NCI-H524 (cell line): ENCODE measurements at regions not wholly inside any gene's neighbourhood (a gene's known extent, or its start where the extent isn't known, plus 50 kb on each side); places are given as distances from the start of the nearest gene placed in this dataset.
"Not testable (repeated sequence)": the region's sequence is repeated elsewhere in the genome, so short reads cannot be mapped to it uniquely, and the experiment has no call there.

Experiments
- DNase-seq, 2 experiments: peaks; one replicate each; lab custom pipeline; 2025; lab: John Stamatoyannopoulos, UW

DNA sequence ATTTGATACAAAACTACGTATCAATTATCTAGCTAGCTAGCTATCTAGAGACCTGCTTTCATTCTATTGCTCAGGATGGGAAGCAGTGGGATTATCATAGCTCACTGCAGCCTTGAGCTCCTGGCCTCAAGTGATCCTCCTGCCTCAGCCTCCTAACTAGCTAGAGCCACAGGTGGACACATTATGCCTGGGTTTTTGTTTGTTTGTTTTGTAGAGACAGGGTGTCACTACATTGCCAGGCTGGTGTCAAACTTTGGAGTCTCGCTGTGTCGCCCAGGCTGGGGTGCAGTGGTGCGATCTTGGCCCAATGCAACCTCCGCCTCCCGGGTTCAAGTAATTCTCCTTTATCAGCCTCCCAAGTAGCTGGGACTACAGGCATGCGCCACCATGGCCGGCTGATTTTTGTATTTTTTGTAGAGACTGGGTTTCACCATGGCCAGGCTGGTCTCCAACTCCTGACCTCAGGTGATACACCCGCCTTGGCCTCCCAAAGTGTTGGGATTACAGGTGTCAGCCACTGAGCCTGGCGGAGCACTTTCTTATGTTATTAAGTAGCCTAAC is 122.5 kb upstream of the FBXO28 start:
- not testable (repeated sequence) for DNase-seq

DNA sequence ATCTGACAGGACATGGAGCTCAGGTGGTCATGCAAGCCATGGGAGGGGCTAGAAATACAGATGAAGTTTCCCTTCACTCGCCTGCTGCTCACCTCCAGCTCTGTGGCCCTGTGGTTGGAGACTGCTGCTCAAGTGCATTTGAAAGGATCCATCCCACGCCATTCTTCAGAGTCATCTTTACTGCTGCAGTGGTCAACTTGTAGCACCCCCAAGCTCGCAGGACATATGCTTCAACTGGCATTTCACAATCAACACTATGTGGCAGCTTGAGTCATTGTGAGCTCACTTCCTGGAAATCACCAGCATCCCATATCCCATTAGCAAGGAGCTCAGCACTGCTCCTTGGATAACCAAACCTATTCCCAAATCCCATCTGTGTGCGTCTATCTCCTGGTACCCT is 116.2 kb upstream of the TP53BP2 start:
- not testable (repeated sequence) for DNase-seq

DNA sequence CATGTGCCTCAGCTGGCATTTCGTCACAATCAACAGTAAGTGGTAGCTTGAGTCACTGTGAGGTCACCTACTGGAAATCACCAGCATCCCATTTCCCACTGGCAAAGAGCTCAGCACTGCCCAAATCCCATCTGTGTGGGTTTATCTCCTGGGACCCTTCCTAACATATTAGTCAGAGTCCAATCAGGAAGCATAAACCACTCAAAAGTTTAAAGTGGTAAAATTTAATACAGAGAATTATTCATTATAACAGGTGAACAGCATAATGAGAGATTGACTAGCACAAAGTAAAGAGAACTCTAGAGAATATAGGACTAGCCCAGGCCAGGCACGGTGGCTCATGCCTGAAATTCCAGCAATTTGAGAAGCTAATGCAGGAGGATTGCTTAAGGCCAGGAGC is 107.1 kb upstream of the TP53BP2 start:
- not testable (repeated sequence) for DNase-seq

DNA sequence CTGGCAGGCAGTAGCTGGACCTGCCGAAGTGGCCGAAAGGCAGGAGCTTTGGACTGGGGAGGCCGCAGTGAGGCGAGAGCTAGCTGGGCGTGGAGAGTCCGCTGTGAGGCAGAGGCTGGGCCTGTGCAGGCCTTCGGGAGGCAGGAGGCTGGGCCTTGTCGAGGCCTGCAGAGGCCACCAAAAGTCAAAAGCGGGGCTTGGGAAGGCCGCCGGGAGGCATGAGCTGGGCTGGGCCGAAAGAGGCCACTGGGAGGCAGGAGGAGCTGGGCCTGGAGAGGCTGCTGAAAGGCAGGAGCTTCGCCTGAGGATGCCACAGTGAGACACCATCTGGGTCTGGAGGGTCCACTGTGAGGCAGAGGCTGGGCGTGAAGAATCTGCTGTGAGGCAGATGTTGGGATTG is 105.8 kb upstream of the TP53BP2 start:
- not testable (repeated sequence) for DNase-seq

DNA sequence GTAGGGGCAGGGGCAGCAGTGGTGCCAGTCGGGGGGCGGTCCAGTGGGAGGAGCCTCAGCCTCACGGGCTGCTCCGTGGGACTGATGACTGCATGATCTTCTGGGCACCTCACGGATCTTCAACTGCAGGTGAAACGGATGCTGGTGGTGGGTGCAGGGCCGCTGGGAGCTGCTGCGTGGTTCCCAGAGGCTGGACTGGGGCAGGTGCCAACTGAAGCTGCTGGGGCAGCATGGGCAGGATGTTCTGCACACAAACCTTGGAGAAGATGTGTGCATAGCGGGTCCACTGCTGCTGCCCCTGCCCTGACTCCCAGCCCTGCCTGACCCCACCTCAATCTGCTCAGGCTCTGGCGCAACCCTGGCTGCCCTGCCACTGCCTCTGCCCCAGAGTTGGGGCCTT is 104.2 kb upstream of the TP53BP2 start:
- not testable (repeated sequence) for DNase-seq

DNA sequence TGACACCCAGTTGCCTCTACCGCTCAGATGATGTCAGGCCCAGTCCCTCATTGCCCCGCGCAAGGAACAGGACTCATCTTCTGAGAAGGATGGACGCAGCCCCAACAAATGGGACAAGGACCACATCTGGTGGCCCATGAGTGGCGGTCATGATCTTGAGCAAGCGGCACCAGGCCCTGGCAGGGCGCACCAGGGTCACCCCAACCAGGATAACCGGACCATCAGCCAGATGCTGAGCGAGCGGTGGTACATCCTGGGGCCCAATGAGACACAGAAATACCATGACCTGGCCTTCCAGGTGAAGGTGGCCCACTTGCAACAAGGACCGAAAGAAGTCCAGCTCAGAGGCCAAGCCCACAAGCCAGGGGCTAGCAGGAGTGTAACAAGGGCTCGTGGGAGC is 102.3 kb upstream of the TP53BP2 start:
- DNase-seq: not testable (repeated sequence)

DNA sequence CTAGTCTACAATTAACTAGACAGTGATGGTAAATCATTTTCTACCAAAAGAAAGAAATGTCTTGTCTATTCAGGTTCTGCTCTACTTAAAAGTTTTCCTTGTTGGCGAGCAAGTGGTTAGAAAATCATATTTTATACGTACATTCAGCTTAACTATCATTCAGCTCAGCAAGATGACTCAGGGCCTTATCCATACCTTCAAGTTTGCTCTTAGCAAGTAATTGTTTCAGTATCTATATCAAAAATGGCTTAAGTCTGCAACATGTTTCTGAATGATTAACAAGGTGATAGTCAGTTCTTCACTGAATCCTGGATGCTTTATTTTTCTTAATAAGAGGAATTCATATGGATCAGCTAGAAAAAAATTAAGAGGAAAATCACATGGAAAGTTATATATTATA is 90.8 kb upstream of the TP53BP2 start:
- DNase-seq: not testable (repeated sequence)

DNA sequence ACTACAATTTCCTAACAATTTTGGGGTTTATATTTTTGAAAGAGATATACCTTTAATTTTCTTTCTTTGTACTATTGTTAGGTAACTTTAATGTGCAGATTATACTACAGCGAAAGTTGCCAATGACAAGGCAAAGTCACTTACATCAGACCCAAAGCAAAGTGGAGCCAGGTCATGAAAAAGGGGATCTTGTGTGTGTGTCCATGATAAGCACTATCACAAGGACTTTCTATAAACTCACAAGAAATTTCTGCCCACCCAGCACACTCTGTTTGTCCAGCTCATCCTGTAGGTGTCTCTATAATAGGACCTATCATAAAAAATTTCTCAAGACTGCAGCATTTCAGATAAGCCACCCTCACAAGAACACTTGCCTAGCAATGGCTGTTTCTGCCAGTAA is 85.7 kb upstream of the TP53BP2 start:
- not testable (repeated sequence) for DNase-seq

DNA sequence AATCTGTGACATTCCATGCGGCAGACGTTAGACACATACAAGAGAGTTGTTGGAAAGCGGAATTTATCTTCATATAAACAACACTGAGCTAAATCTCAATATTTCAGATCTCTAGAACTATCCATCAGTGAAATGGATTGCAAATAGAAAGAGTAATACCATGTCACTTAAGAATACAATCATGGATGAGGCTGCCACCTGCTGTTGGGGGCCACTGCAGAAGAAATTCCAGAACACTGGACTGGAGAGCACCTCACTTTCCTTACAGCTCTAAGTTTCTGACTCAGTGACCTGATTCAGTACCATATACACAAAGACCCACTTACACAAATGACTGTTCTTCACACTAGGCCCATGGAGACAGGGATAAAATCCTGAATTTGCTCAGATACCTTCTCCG is 75.1 kb upstream of the TP53BP2 start:
- not testable (repeated sequence) for DNase-seq

DNA sequence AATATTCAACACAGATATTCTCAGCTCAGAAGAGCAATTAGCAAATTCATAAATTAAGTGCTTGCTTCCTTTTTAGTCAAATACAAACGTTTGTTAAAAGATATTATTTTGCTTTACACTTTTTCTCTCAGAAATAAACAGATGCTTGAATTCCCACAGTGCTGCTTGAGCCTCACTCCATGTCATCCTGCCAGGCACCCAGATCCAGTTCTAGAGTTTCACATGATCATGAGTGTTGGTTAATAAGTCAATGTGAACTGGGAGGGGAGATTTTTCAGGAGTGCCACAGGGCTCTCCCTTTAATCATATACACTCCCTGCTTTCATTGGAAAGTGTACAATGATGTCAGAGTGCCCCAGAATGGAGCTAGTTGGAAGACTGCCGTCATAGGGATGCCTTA is 69.7 kb upstream of the TP53BP2 start:
- not testable (repeated sequence) for DNase-seq

DNA sequence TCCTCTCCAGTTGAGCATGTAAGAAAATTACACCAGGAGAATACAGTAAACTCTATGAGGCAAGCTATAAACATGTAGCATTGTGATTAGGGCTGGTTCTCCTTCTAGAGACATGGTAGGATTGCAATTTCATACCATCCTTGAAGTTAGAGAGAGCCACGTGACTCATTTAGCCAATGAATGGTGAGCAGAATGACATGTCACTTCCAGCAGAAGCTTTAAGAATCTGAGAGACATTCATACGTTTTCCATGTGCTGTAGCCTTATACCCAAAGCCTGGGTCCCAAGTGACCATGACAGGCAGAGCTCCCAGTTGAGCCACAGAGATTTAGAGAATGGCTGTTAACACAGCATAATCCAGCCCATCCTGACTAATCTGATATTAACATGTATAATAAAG is 68.0 kb upstream of the TP53BP2 start:
- not testable (repeated sequence) for DNase-seq

DNA sequence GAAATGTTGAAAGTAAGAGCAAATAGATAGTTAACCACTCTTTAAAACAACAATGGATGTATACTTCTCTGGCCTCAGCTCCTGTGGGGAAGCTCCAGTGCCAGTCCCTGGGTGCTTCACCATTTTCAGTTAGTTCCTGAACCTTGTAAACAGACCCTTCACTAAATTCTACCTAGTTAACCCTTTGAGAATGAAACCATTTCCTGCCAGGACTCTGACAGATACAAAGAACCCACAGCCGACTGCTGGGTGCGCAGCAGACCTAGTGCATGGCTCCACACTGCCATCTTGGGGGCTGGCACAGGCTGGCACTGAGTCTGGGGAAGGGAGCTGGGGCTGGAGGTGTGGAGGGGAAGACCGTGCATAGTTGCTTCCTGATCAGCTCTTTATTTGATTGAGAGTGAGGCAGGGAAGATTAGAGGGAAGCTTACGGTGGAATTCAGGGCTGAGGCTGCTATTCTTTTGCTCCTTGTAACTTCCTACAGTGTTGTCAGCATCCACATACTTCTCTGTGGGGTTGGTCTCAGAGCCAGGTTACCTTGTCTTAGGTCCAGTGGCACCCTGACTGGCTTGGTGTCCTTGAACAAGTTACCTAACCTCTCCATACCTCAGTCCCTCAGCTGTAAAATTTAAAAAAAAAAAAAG is 62.3 kb upstream of the TP53BP2 start:
- not testable (repeated sequence) for DNase-seq

DNA sequence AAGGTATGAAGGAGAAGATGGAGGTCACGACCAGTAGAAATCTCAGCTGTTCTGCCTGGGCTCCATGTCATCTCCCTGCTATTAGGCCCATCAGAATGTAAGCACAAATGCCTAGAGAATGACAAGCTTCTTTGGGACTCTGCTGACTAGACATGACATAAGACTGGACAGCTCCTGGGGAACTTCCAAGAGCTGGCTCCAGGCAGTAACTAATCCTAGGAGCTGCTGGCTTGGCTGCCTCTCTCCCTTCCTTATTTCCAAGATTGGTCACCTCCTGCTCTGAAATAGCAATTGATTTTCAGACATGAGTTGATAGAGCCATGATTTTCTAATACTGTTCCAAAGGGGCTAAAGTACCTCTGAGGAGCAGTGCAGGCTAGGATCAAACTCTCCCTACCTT is 57.5 kb upstream of the TP53BP2 start:
- not testable (repeated sequence) for DNase-seq

DNA sequence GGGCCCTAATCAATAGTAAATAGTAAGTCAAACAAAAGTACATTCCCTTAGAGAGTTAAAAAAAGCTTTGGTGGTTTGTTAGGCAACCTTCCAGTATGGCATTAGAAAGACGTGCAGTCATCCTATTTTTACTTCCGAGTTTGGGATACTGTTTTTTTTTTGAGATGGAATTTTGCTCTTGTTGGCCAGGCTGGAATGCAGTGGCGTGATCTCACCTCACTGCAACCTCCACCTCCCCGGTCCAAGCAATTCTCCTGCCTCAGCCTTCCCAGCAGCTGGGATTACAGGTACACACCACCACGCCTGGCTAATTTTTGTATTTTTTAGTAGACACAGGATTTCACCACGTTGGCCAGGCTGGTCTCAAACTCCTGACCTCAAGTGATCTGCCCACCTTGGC is 54.0 kb upstream of the TP53BP2 start:
- DNase-seq: not testable (repeated sequence)

DNA sequence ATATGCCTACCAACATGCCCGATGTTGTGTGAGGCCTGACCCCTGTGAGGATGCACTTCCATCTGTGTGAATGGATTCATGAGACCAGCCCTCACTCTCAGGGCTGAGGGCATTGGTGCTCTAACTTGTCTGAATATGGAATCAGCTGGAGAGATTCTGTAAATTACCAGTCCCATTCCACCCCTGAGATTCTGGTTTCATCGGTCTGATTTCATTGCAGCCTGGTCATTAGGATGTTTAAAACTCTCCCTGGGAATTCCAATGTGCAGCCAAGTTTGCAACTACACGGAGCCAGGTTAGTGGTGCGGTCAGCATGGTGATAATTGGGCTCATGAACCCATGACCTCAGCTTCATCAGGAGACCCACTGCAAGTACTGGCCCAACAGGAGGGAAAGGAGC is 51.4 kb upstream of the TP53BP2 start:
- DNase-seq: not testable (repeated sequence)

DNA sequence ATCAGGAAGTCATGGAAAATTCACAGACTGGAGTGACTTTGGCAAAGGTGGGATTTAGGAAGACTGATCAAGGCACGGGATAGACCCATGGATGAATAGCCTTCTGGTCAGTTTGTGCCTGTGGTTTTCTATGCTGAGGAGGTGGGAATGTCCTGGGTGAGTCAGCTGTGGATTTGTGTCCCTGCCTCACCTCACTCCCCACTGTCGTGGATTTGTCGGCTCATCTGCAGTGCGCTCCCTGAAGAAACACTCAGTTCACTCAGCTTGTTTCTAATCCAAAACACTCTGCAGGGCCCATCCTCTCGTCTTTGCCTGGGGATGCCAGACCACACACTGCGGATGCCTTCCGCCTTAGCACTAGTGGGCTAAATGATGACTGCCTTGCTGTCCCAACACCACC is 50.2 kb upstream of the TP53BP2 start:
- DNase-seq: not testable (repeated sequence)
